Endothelial cell of umbilical vein (primary cell): ENCODE measurements at regions not wholly inside any gene's neighbourhood (a gene's known extent, or its start where the extent isn't known, plus 50 kb on each side); places are given as distances from the start of the nearest gene placed in this dataset.

Experiments
- CTCF ChIP-seq, 2 donors: IDR thresholded peaks; 1 replicate in 1 of 2; 2 replicates in 1 of 2; pipeline ENCODE4 v1.5.1; 2011; ENCODE audit warnings: low read length in 2 of 2, mild to moderate bottlenecking in 2 of 2, moderate library complexity in 2 of 2, control low read depth in 1 of 2, inconsistent platforms in 1 of 2, low read depth in 1 of 2; ENCODE audit not compliant: insufficient read depth in 1 of 2; ENCODE audit errors: extremely low read depth in 1 of 2
- EZH2 ChIP-seq: IDR thresholded peaks from 2 replicates; pipeline ENCODE4 v1.6.1; 2012; ENCODE audit warnings: borderline replicate concordance, low read depth, mild to moderate bottlenecking, moderate library complexity, low read length, inconsistent platforms; ENCODE audit not compliant: severe bottlenecking
- FOS ChIP-seq: IDR thresholded peaks from 2 replicates; pipeline ENCODE4 v1.6.1; 2011; ENCODE audit warnings: mild to moderate bottlenecking, low read length, moderate library complexity, borderline replicate concordance; ENCODE audit not compliant: insufficient read depth
- MYC ChIP-seq: IDR thresholded peaks from one replicate; pipeline ENCODE4 v1.6.1; 2011; ENCODE audit warnings: mild to moderate bottlenecking, low read depth, low read length

- TF ChIP-seq CTCF (IDR thresholded peaks at IDR 0.05; ENCODE audit: extremely low read depth in 1 of 2, insufficient read depth in 1 of 2, low read depth in 1 of 2, low read length in 2 of 2) (no peak), FOS (no peak), EZH2 (no peak), MYC (no peak)
Observed at GRCh38 chr1:192751260-192751659, 57.6 kb upstream of the RGS2 start.
